ENCODE measurements at regions not wholly inside any gene's neighbourhood (a gene's known extent, or its start where the extent isn't known, plus 50 kb on each side); places are given as distances from the start of the nearest gene placed in this dataset.
"Not testable (repeated sequence)": the region's sequence is repeated elsewhere in the genome, so short reads cannot be mapped to it uniquely, and the experiment has no call there.

- no peaks in the 10 kb centered on the region for H3K27me3 ChIP-seq (ENCODE audit: control insufficient read depth, insufficient read depth, low read length)
- H3K4me3 ChIP-seq (ENCODE audit: low read depth, low read length): no peak overlapping the region
- peaks cover 7% of the 10 kb centered on the region for H3K4me1 ChIP-seq (ENCODE audit: control insufficient read depth, insufficient read depth, low read length)
- no peaks in the 10 kb centered on the region for H3K36me3 ChIP-seq (ENCODE audit: control insufficient read depth, insufficient read depth, low read length)
- no peaks in the 10 kb centered on the region for H3K9me3 ChIP-seq (ENCODE audit: control insufficient read depth, insufficient read depth, low read length)
- no peak overlapping the region for H3K9ac ChIP-seq (ENCODE audit: low read depth, low read length)
Observed at GRCh38 chr6:141475259-141475658, 657.5 kb upstream of the GJE1 start.

- Histone ChIP-seq H3K27me3 (ENCODE audit: control insufficient read depth, insufficient read depth, low read length) (no peaks in the 10 kb centered on the region), H3K9ac (ENCODE audit: low read depth, low read length) (no peak overlapping the region)
Observed at GRCh38 chr6:141472162-141472928, 660.4 kb upstream of the GJE1 start.

GRCh38 chr6:141470810-141471209 is 661.9 kb upstream of the GJE1 start:
- Histone ChIP-seq H3K27me3 (ENCODE audit: control insufficient read depth, insufficient read depth, low read length) (no peaks in the 10 kb centered on the region), H3K9ac (ENCODE audit: low read depth, low read length) (no peak overlapping the region), H3K4me1 (ENCODE audit: control insufficient read depth, insufficient read depth, low read length) (peaks cover 10% of the 10 kb centered on the region), H3K9me3 (ENCODE audit: control insufficient read depth, insufficient read depth, low read length) (no peaks in the 10 kb centered on the region), H3K4me3 (ENCODE audit: low read depth, low read length) (no peak overlapping the region), H3K36me3 (ENCODE audit: control insufficient read depth, insufficient read depth, low read length) (no peaks in the 10 kb centered on the region)

More at GRCh38 chr6:141472162-141472928, 660.4 kb upstream of the GJE1 start:
- Histone ChIP-seq H3K4me1 (ENCODE audit: control insufficient read depth, insufficient read depth, low read length) (peaks cover 7% of the 10 kb centered on the region), H3K4me3 (ENCODE audit: low read depth, low read length) (no peak overlapping the region), H3K9me3 (ENCODE audit: control insufficient read depth, insufficient read depth, low read length) (no peaks in the 10 kb centered on the region), H3K36me3 (ENCODE audit: control insufficient read depth, insufficient read depth, low read length) (no peaks in the 10 kb centered on the region)

- Histone ChIP-seq H3K9ac (ENCODE audit: low read depth, low read length) (no peak overlapping the region), H3K36me3 (ENCODE audit: control insufficient read depth, insufficient read depth, low read length) (no peaks in the 10 kb centered on the region), H3K4me1 (ENCODE audit: control insufficient read depth, insufficient read depth, low read length) (peaks cover 10% of the 10 kb centered on the region), H3K4me3 (ENCODE audit: low read depth, low read length) (no peak overlapping the region), H3K9me3 (ENCODE audit: control insufficient read depth, insufficient read depth, low read length) (no peaks in the 10 kb centered on the region), H3K27me3 (ENCODE audit: control insufficient read depth, insufficient read depth, low read length) (no peaks in the 10 kb centered on the region)
Observed at GRCh38 chr6:141467881-141468280, 664.8 kb upstream of the GJE1 start.

GRCh38 chr6:141467041-141467440 is 665.7 kb upstream of the GJE1 start:
- Histone ChIP-seq H3K9me3 (ENCODE audit: control insufficient read depth, insufficient read depth, low read length) (no peaks in the 10 kb centered on the region), H3K4me3 (ENCODE audit: low read depth, low read length) (no peak overlapping the region), H3K27me3 (ENCODE audit: control insufficient read depth, insufficient read depth, low read length) (no peaks in the 10 kb centered on the region), H3K9ac (ENCODE audit: low read depth, low read length) (no peak overlapping the region), H3K36me3 (ENCODE audit: control insufficient read depth, insufficient read depth, low read length) (no peaks in the 10 kb centered on the region), H3K4me1 (ENCODE audit: control insufficient read depth, insufficient read depth, low read length) (peaks cover 6% of the 10 kb centered on the region)

GRCh38 chr6:141464896-141465295 is 667.8 kb upstream of the GJE1 start:
- peaks cover 9% of the 10 kb centered on the region for H3K4me1 ChIP-seq (ENCODE audit: control insufficient read depth, insufficient read depth, low read length)
- H3K9me3 ChIP-seq (ENCODE audit: control insufficient read depth, insufficient read depth, low read length): no peaks in the 10 kb centered on the region
- no peaks in the 10 kb centered on the region for H3K27me3 ChIP-seq (ENCODE audit: control insufficient read depth, insufficient read depth, low read length)
- no peak overlapping the region for H3K9ac ChIP-seq (ENCODE audit: low read depth, low read length)
- H3K36me3 ChIP-seq (ENCODE audit: control insufficient read depth, insufficient read depth, low read length): no peaks in the 10 kb centered on the region
- H3K4me3 ChIP-seq (ENCODE audit: low read depth, low read length): no peak overlapping the region

- Histone ChIP-seq H3K36me3 (ENCODE audit: control insufficient read depth, insufficient read depth, low read length) (no peaks in the 10 kb centered on the region), H3K9ac (ENCODE audit: low read depth, low read length) (no peak overlapping the region), H3K27me3 (ENCODE audit: control insufficient read depth, insufficient read depth, low read length) (no peaks in the 10 kb centered on the region), H3K4me1 (ENCODE audit: control insufficient read depth, insufficient read depth, low read length) (peaks cover 9% of the 10 kb centered on the region), H3K9me3 (ENCODE audit: control insufficient read depth, insufficient read depth, low read length) (no peaks in the 10 kb centered on the region), H3K4me3 (ENCODE audit: low read depth, low read length) (no peak overlapping the region)
Observed at GRCh38 chr6:141464490-141464889, 668.2 kb upstream of the GJE1 start.

GRCh38 chr6:141463237-141463977 is 669.3 kb upstream of the GJE1 start:
- no peaks in the 10 kb centered on the region for H3K36me3 ChIP-seq (ENCODE audit: control insufficient read depth, insufficient read depth, low read length)
- H3K9me3 ChIP-seq (ENCODE audit: control insufficient read depth, insufficient read depth, low read length): no peaks in the 10 kb centered on the region
- no peak overlapping the region for H3K9ac ChIP-seq (ENCODE audit: low read depth, low read length)
- H3K27me3 ChIP-seq (ENCODE audit: control insufficient read depth, insufficient read depth, low read length): no peaks in the 10 kb centered on the region
- H3K4me1 ChIP-seq (ENCODE audit: control insufficient read depth, insufficient read depth, low read length): peaks cover 9% of the 10 kb centered on the region
- no peak overlapping the region for H3K4me3 ChIP-seq (ENCODE audit: low read depth, low read length)

GRCh38 chr6:141460743-141461484 is 671.8 kb upstream of the GJE1 start:
- no peaks in the 10 kb centered on the region for H3K9me3 ChIP-seq (ENCODE audit: control insufficient read depth, insufficient read depth, low read length)
- H3K9ac ChIP-seq (ENCODE audit: low read depth, low read length): no peak overlapping the region
- H3K36me3 ChIP-seq (ENCODE audit: control insufficient read depth, insufficient read depth, low read length): no peaks in the 10 kb centered on the region
- H3K27me3 ChIP-seq (ENCODE audit: control insufficient read depth, insufficient read depth, low read length): no peaks in the 10 kb centered on the region
- peaks cover 6% of the 10 kb centered on the region for H3K4me1 ChIP-seq (ENCODE audit: control insufficient read depth, insufficient read depth, low read length)
- H3K4me3 ChIP-seq (ENCODE audit: low read depth, low read length): no peak overlapping the region

GRCh38 chr6:141460245-141460644 is 672.5 kb upstream of the GJE1 start:
- not testable (repeated sequence) for H3K9me3 ChIP-seq (ENCODE audit: control insufficient read depth, insufficient read depth, low read length); H3K27me3 ChIP-seq (ENCODE audit: control insufficient read depth, insufficient read depth, low read length); H3K4me1 ChIP-seq (ENCODE audit: control insufficient read depth, insufficient read depth, low read length); H3K4me3 ChIP-seq (ENCODE audit: low read depth, low read length); H3K9ac ChIP-seq (ENCODE audit: low read depth, low read length); H3K36me3 ChIP-seq (ENCODE audit: control insufficient read depth, insufficient read depth, low read length)

- H3K4me3 ChIP-seq (ENCODE audit: low read depth, low read length); H3K9me3 ChIP-seq (ENCODE audit: control insufficient read depth, insufficient read depth, low read length); H3K27me3 ChIP-seq (ENCODE audit: control insufficient read depth, insufficient read depth, low read length); H3K4me1 ChIP-seq (ENCODE audit: control insufficient read depth, insufficient read depth, low read length); H3K9ac ChIP-seq (ENCODE audit: low read depth, low read length); H3K36me3 ChIP-seq (ENCODE audit: control insufficient read depth, insufficient read depth, low read length): not testable (repeated sequence)
Observed at GRCh38 chr6:141457984-141458383, 674.7 kb upstream of the GJE1 start.

- no peaks in the 10 kb centered on the region for H3K9me3 ChIP-seq (ENCODE audit: control insufficient read depth, insufficient read depth, low read length)
- no peak overlapping the region for H3K4me3 ChIP-seq (ENCODE audit: low read depth, low read length)
Observed at GRCh38 chr6:141452354-141452686, 680.4 kb upstream of the GJE1 start.

More at GRCh38 chr6:141452354-141452686, 680.4 kb upstream of the GJE1 start:
- no peaks in the 10 kb centered on the region for H3K27me3 ChIP-seq (ENCODE audit: control insufficient read depth, insufficient read depth, low read length)
- H3K36me3 ChIP-seq (ENCODE audit: control insufficient read depth, insufficient read depth, low read length): no peaks in the 10 kb centered on the region
- peaks cover 7% of the 10 kb centered on the region for H3K4me1 ChIP-seq (ENCODE audit: control insufficient read depth, insufficient read depth, low read length)
- H3K9ac ChIP-seq (ENCODE audit: low read depth, low read length): no peak overlapping the region
